ENCODE measurements at regions not wholly inside any gene's neighbourhood (a gene's known extent, or its start where the extent isn't known, plus 50 kb on each side); places are given as distances from the start of the nearest gene placed in this dataset.

GRCh38 chr7:46256870-46257661, 336.0 kb upstream of the IGFBP3 start:
- Histone ChIP-seq H2AFZ (ENCODE audit: control insufficient read depth, low read depth, low read length) (no peak overlapping the region), H3K27me3 (replicated peaks in 1 of 2; ENCODE audit: control insufficient read depth in 2 of 2, insufficient read depth in 2 of 2, low read length in 1 of 2) (no peaks in the 10 kb centered on the region), H3K4me1 (ENCODE audit: control insufficient read depth, insufficient read depth, low read length) (no peaks in the 10 kb centered on the region), H3K79me2 (ENCODE audit: control insufficient read depth, insufficient read depth, low read length) (no peaks in the 10 kb centered on the region), H3K27ac (ENCODE audit: control insufficient read depth, insufficient read depth) (no peak overlapping the region), H3K9me3 (replicated peaks; ENCODE audit: control insufficient read depth, insufficient read depth, low read length) (no peaks in the 10 kb centered on the region; the same call in 2 of the 3 replicates), H3K9ac (ENCODE audit: control insufficient read depth, insufficient read depth, low read length) (no peak overlapping the region), H3K4me2 (ENCODE audit: control insufficient read depth, insufficient read depth) (no peak overlapping the region), H4K20me1 (ENCODE audit: control insufficient read depth, insufficient read depth) (no peaks in the 10 kb centered on the region), H3K36me3 (ENCODE audit: control insufficient read depth in 2 of 2, insufficient read depth in 2 of 2, low read length in 1 of 2) (no peaks in the 10 kb centered on the region), H3K4me3 (no peak overlapping the region)
- WGBS (ENCODE audit: insufficient coverage, insufficient replicate concordance, low lambda C conversion rate, missing lambda C conversion rate) = 14% methylated on average over 8 of the region's 8 CpGs
- intact Hi-C loops (cut with micrococcal nuclease; ENCODE audit: unreplicated experiment) (no loop called here), in situ Hi-C loops (cut with MboI) (no loop called here)
- ATAC-seq (no peak), DNase-seq (ENCODE audit: low read depth, low spot score) (no peak), FAIRE-seq (no peak)
- TF ChIP-seq MYC (IDR thresholded peaks at IDR 0.05; ENCODE audit: insufficient read depth, insufficient read length, insufficient replicate concordance, low read length, severe bottlenecking) = no peak
- no peak for TF ChIP-seq NBN (IDR thresholded peaks at IDR 0.05)
- no peak for TF ChIP-seq ZSCAN29 (IDR thresholded peaks at IDR 0.05)
- TF ChIP-seq BCL3 (IDR thresholded peaks at IDR 0.05; ENCODE audit: borderline replicate concordance, insufficient read depth, low read depth, low read length, poor library complexity, severe bottlenecking) = no peak
- TF ChIP-seq RFX5 (IDR thresholded peaks at IDR 0.05; ENCODE audit: low read depth, low read length) = no peak
- no peak for TF ChIP-seq SMC3 (IDR thresholded peaks at IDR 0.05; ENCODE audit: borderline replicate concordance, low read length)
- TF ChIP-seq NFYB (IDR thresholded peaks at IDR 0.05; ENCODE audit: insufficient read depth, low read depth, low read length) = no peak
- TF ChIP-seq MEF2B (IDR thresholded peaks at IDR 0.05; ENCODE audit: partially characterized antibody, poor library complexity, severe bottlenecking) = no peak
- TF ChIP-seq CHD4 (IDR thresholded peaks at IDR 0.05) = no peak
- SMC1A ChIA-PET (ENCODE audit: uncharacterized antibody, unreplicated experiment) = interaction anchor here (1.0 kb wide), 1 partner anchor 11 kb away, joined by 3 read pairs; no protein-coding TSS in a partner anchor
- POLR2A ChIA-PET = no interaction called here
- RAD21 ChIA-PET (ENCODE audit: unreplicated experiment) = no interaction called here
- BruUV-seq (replicated peaks) = no TSS peak
- CTCF ChIA-PET = interaction anchor here (1.1 to 2.2 kb wide), 2 partner anchors 9 to 30 kb away, joined by 5 to 7 read pairs; no protein-coding TSS in a partner anchor
